C4-2B (cell line): ENCODE measurements at regions not wholly inside any gene's neighbourhood (a gene's known extent, or its start where the extent isn't known, plus 50 kb on each side); places are given as distances from the start of the nearest gene placed in this dataset.

ENCODE experiments used
- H3K27ac ChIP-seq: fragments of 450-650 bp; 2 replicates; pipeline ENCODE4 v1.5.1; 2017
- ZFX ChIP-seq: fragments of 450-650 bp; IDR thresholded peaks from 2 replicates; pipeline ENCODE4 v1.6.1; 2017
- TF ChIP-seq, protein P1 (sequence below): fragments of 450-650 bp; conservative IDR thresholded peaks from 2 replicates; pipeline ENCODE4 v1.5.1; 2017; ENCODE audit warnings: mild to moderate bottlenecking

DNA sequence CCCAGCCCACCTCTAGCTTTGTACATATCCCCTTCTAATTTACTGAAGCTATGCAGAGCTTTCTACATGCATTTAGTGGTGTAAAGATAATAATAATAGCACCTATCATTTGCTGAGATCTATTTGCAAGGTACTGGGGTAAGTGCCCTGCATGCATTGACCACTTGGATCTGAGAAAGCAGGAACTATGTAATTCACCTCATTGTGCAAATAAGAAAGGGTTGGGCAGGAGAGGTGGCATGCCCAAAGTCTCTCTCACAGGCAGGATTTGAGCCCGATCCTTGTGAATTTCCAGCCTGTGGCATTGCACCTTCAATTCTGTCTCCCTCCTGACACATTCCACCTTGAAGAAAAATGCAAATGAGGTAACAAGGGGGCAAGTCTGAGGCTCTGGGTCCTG lies 352.3 kb upstream of the EEF2KMT start:
- TF ChIP-seq ZFX, result no peak
- TF ChIP-seq, protein P1, sequence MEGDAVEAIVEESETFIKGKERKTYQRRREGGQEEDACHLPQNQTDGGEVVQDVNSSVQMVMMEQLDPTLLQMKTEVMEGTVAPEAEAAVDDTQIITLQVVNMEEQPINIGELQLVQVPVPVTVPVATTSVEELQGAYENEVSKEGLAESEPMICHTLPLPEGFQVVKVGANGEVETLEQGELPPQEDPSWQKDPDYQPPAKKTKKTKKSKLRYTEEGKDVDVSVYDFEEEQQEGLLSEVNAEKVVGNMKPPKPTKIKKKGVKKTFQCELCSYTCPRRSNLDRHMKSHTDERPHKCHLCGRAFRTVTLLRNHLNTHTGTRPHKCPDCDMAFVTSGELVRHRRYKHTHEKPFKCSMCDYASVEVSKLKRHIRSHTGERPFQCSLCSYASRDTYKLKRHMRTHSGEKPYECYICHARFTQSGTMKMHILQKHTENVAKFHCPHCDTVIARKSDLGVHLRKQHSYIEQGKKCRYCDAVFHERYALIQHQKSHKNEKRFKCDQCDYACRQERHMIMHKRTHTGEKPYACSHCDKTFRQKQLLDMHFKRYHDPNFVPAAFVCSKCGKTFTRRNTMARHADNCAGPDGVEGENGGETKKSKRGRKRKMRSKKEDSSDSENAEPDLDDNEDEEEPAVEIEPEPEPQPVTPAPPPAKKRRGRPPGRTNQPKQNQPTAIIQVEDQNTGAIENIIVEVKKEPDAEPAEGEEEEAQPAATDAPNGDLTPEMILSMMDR, result no peak

DNA sequence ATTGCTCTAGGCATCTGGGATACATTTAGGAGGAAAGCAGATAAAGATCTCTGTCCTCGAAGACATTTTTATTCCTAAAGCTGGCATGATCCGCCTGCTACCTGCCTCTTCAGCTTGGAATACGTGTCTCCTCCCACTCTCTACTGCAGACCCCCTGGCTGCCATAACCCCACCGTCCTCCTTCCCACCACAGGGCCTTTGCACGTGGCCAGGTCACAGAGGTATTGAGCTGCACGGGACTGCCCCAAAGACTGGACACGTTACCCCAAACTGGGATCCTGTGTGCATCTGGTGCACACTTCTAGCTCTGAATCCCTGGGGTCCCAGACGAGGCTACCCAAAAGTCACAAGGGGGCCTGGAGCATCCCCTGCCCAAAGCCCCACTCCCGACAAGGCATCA lies 351.2 kb upstream of the EEF2KMT start:
- TF ChIP-seq ZFX, result no peak
- TF ChIP-seq, protein P1, result no peak
- no peak overlapping the region for H3K27ac ChIP-seq

More for the DNA sequence above, 352.3 kb upstream of the EEF2KMT start:
- H3K27ac ChIP-seq, result no peak overlapping the region

DNA sequence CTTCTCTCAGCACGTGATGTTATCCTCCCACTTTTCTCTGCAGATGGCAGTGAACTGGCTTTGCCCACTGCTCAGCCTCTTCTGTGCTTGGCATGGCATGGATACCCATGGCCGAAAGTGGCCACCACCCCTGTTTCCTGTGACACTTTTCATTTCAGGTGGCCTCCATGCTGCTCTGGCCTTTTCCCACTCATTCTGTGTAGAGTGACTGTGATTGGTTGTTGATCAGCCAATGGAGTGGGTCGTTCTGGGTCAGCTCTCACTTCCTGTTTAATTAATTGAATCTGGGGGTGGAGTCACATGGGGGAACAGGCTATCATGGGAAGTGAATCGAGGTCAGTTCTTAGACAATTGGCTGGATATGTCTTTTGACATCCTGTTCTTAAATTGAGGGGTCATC lies 350.1 kb upstream of the EEF2KMT start:
- no peak for TF ChIP-seq ZFX
- TF ChIP-seq, protein P1, result no peak
- no peak overlapping the region for H3K27ac ChIP-seq

DNA sequence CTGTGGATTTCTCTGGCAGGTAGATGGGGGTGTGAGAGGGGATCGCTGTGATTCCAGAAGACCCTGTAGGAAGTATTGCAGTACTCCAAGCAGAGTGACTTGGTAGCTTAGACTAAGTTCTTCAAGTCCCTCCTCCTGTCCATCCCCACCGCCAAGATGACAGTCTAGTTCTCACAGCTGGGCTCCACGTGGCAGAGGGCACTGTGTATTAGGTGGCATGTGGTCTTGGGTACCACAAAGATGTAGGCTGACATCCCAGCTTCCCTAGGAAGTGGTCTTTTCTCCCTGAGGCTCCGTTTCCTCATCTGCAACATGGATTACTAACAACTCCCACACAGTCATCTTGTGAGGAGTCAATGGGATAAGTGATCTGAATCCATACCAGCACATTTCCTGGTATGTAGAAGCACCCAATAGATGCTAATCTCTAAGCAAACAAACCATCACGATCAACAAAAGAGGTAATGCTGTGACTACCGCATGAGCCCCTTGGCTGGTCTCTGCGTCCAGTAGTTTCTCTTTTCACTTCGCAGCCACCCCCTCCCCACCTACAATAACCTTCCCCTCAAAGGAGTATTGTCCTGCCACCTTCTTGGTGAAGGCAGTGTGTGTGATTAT lies 349.1 kb upstream of the EEF2KMT start:
- TF ChIP-seq, protein P1, result no peak
- TF ChIP-seq ZFX, result no peak
- no peak overlapping the region for H3K27ac ChIP-seq

DNA sequence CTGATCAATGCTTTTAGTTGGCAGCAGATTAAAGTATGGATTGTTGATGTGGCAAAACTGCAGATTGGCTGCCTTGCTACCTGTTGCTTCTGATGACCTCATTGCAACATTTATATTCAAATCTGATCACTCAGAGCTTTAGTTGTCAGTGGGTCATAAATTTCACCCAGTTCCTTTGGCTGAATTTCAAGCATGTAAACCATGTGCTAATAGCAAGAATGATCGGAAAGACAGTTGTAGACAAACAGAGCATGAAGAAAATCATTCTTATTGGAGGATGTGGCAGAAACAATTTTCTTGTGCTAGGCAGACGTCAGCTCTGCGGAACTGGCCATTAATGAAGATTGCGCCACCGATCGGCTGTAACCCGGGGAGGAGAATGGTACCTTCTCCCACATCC lies 346.6 kb upstream of the EEF2KMT start:
- H3K27ac ChIP-seq, result no peak overlapping the region
- TF ChIP-seq ZFX, result no peak
- TF ChIP-seq, protein P1, result no peak

DNA sequence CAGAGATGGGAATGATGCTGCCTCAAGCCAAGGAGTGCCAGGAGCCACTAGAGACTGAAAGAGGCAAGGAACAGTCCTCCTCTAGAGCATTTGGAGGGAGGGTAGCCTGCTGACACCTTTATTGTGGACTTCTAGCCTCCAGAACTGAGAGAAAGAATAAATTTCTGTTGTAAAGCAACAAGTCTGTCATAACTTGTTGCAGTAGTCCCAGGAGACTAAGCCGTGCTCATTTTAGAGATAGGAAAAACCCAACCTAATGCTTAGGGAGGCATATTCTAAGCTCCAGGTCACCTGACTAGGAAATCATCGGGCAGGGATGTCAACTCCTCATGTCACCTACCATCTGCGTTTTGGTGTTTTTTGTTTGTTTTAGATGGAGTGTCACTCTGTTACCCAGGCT lies 345.4 kb upstream of the EEF2KMT start:
- H3K27ac ChIP-seq, result no peak overlapping the region
- no peak for TF ChIP-seq ZFX
- TF ChIP-seq, protein P1, result no peak

DNA sequence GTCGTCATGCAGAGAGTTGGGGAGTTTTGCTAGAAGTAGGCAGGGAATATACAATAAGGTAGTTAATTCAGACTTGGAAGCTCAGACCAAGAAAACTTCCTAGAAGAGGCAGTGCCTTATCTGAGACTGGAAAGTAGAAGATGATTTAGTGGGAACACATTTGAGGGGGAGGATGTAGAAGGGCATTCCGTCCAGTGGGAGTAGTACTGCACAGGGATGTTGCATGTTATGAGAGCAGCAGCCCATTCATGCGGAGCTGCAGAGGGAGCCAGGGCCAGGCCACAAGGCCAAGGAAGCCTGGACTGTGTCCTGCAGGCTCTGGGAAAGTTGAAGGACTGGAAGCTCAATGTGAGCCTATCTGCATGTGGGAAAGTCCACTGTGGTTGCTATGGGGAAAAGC lies 344.5 kb upstream of the EEF2KMT start:
- TF ChIP-seq, protein P1, result no peak
- TF ChIP-seq ZFX, result no peak
- H3K27ac ChIP-seq, result no peak overlapping the region
